ENCODE measurements at regions not wholly inside any gene's neighbourhood (a gene's known extent, or its start where the extent isn't known, plus 50 kb on each side); places are given as distances from the start of the nearest gene placed in this dataset.

GRCh38 chr2:160737247-160737646, 243.6 kb upstream of the RBMS1 start:
- TF ChIP-seq, protein P1, sequence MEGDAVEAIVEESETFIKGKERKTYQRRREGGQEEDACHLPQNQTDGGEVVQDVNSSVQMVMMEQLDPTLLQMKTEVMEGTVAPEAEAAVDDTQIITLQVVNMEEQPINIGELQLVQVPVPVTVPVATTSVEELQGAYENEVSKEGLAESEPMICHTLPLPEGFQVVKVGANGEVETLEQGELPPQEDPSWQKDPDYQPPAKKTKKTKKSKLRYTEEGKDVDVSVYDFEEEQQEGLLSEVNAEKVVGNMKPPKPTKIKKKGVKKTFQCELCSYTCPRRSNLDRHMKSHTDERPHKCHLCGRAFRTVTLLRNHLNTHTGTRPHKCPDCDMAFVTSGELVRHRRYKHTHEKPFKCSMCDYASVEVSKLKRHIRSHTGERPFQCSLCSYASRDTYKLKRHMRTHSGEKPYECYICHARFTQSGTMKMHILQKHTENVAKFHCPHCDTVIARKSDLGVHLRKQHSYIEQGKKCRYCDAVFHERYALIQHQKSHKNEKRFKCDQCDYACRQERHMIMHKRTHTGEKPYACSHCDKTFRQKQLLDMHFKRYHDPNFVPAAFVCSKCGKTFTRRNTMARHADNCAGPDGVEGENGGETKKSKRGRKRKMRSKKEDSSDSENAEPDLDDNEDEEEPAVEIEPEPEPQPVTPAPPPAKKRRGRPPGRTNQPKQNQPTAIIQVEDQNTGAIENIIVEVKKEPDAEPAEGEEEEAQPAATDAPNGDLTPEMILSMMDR (IDR thresholded peaks at IDR 0.05) = no peak
- no peak for TF ChIP-seq POLR2A (IDR thresholded peaks at IDR 0.05)
